HL-60/S4 (cell line): ENCODE measurements at regions not wholly inside any gene's neighbourhood (a gene's known extent, or its start where the extent isn't known, plus 50 kb on each side); places are given as distances from the start of the nearest gene placed in this dataset.

Source experiments
- in situ Hi-C: fragments of 300-500 bp; cut with MboI; formaldehyde crosslinking; loops from 2 replicates; pipeline ENCODE4 v1.14.3; 2022; ENCODE audit warnings: low sequenced_read_pairs

DNA sequence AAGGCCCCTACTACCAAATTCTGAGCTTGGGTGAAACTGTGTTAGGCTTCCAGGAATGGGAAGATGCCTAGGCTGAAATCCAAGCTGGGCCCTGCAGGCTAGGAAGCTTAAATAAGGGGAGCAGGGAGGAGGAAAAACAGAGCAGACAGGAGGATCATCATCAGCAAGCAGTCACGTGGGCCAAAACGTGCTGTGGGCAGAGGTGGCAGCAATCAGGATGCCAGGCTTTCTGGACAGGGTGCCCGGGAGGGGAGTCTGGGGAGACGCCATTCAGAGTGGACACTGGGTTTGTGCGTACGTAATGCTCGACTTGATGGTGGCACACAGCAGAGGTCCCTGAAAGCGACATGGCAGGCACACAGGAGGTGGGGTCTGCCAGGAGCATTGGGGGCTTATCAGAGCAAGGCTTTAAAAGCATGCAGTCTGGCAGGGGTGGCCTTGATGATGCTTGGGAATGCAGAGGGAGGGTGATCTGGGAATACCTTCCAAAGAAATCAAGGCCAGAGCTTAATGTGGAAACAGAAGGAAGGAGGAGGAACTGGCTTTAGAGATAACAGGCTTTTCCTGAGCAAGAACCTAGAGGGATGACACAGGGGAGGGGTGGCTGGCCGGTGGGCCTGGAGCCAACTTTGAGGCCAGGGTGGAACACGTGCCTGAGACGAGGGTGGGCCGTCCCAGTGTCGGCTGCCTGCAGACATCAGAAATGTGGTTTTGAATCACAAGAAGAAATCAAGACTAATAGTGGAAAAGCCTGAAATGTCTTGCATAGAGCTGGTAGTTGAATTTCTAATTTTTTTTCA is 212.5 kb downstream of the GADD45G start:
- in situ Hi-C loops: no loop called here

- in situ Hi-C loops: no loop called here
These were observed 215.5 kb downstream of the GADD45G start for GRCh38 chr9:89820337-89820736.

DNA sequence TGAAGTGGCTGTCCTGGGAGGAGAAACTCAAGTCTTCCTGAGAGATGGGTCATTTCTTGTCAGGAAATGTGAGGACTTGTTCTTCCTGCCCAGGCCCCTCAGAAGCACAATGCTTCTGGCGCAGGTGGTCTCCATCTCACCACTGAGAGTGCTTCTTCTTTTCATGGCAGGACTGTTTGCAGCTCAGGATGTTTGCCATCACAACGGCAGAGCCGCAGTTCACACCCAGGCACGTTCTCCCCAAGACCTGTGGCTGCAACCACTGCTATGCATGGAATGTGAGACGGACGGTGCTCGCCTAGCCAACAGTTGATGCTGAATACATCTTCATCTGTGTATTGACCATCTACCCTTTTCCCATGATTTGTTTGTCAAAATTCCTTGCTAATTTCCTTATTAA is 216.3 kb downstream of the GADD45G start:
- in situ Hi-C loops: no loop called here

DNA sequence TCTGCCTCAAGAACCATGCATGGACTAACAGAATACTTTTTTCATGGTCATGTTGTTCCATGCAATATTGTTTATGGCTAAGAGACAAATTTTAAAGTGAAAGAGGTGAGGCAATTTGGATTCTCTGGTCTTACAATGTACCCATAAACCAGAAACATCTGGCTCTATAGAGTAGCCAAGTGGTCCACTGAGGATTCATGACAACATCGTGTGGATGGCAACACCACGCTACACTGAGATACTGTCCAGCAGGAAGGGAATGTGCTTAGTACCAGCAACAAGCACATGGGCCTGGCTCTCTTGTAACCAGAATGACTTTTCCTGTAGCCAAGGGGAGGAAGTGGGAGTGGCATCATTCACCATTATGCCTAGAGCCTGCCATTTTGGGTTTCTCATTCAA is 218.2 kb downstream of the GADD45G start:
- in situ Hi-C loops: no loop called here

- in situ Hi-C loops: no loop called here
These were observed 220.9 kb downstream of the GADD45G start for GRCh38 chr9:89825669-89826068.

DNA sequence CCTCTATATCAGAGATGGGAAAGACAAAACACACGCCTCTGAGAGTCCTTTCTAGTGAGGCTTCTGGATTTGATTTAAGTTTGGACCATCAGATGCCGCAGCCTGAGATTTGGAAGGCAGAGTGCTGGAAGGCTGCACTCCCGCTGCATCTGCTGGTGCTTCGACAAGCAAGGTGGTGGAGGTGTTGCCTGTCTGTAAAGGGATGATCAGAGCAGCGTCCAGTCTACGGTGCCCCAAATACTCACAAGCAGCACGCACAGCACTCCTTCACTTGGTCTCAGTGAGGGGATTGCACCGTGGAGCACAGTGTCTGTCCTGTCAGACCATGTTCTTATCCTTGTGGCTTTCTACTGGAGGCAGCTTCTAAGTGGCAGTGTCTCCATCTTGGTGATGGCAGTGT is 221.4 kb downstream of the GADD45G start:
- in situ Hi-C loops: no loop called here

DNA sequence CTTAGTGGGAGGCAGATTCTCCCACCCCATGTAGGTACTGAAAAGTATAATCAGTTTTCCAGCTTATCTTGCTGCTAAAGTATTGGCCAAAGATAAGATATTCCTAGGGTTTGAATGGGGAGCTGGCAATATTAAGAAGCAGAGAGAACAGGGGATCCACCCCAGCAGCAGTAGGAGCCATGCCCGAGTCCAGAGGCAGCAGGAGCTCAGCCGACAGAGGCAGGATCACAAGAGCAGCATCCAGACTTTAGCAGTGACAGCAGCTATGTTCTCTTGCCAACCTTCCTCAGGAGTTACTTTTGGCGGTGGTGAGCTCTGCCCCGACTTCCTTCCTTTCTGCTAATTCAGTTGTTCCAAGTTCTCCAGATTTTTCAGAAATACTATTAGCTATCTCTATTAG is 224.5 kb downstream of the GADD45G start:
- in situ Hi-C loops: no loop called here

DNA sequence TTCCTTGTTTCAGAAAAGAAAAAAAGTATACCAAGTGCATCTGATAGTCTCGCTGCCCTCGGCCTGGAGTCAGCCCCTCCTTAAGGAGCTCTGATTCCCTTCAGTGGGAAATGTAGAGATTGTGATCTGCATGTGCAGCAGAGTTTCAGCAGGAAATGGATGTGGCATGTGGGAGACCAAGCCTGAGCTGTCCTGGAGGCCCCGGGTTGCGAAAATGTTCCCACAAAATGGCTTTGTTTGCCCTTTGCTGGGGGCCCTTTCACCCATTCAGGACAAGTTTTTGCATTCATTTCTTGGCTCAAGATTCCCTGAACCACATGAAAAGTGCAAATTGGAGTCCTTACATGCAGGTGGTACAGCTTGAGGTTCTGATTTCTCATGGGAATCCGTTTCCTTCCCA is 230.9 kb downstream of the GADD45G start:
- in situ Hi-C loops: no loop called here

DNA sequence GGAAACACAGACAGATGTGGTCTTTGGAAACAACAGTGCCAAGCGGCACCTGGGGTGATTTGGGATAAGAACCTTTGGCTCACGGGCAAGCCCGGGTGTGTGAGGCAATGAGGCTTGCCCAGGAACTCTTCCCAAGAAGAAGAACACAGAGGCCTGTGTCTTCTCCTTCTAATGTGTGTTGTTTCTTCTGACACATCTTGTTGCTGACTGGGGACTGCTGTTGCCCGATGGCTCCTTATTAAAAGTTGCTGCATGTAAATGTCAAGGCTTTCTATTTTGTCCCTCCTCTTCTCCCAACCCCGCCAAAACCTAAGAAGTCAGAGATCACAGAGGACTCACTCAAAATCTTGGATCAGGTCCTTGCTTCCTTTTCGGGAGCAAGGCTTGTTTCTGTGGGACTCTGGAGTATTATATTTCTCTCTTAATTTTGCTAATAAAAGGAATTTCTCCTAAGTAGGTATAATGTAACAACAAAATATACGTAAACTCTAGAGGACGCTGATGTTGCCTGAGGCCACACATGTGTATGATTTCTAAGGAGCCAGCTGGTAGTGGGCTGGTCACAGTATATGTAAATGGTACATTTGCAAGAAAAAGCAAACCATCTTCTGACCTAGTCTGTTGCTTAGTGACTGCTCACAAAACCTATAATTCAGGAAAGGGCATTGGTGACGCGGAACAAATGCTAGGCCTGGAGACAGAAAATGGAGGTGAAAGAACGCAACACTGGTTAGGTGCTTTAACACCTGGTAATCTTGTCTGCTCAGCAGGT is 232.5 kb downstream of the GADD45G start:
- in situ Hi-C loops: no loop called here

DNA sequence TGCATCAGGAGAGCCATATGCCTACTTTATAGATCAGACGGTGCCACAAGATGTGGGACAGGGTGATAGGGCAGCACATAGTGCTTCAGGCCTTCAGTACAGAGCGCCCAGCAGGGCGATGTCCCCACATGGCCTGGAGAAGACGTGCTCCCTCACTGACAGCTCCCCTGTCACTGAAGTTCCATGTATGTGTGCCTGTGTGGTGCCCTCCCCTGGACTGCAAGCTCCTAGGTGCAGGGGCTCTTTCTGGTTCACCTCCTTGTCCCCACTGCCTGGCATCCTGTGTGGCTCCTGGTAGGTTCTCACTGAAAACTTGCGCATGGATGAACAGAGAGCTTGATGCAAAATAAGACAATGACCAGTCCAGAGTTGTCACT is 233.1 kb downstream of the GADD45G start:
- in situ Hi-C loops: no loop called here

DNA sequence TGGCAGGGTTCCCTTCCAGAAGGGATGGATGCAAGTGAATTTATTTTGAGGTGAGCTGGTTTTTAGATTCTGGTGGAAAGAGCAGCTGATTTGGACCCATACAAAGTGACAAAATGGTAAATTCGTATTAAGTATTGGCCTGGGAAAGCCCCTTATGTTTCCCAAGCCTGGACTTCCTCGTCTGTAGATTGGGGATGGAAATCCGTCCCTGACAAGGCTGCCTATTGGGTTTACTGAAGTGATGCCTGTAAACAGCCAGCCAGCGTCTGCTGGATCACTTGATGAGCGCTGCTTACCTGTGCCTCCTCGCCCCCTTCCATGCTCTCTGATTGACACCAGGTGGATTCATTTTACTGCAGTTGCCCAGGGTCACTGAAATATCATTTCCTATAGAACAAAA is 233.8 kb downstream of the GADD45G start:
- in situ Hi-C loops: no loop called here

- in situ Hi-C loops: no loop called here
These were observed 234.6 kb downstream of the GADD45G start for GRCh38 chr9:89839449-89839848.

- in situ Hi-C loops: no loop called here
These were observed 235.1 kb downstream of the GADD45G start for GRCh38 chr9:89839952-89840351.

DNA sequence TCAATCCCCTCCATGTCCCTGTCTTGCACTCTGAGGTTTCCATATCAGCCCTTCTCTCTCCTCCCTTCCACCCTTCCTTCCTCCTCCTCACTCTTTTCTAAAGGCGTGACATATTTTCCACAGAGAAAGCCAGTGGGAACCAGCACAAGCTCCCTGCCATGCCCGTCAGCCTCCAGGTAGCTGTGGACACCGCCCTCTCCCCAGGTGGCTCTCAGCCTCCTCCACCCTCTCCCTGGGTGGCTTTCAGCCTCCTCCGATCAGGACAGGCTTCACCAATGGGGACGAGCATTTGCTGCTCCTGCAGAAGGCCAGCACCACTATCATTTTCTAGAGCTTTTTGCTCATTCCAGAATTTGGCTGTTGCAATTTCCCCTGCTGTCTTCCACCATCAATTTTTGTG is 236.6 kb downstream of the GADD45G start:
- in situ Hi-C loops: no loop called here

- in situ Hi-C loops: no loop called here
These were observed 237.5 kb downstream of the GADD45G start for GRCh38 chr9:89842267-89842768.

DNA sequence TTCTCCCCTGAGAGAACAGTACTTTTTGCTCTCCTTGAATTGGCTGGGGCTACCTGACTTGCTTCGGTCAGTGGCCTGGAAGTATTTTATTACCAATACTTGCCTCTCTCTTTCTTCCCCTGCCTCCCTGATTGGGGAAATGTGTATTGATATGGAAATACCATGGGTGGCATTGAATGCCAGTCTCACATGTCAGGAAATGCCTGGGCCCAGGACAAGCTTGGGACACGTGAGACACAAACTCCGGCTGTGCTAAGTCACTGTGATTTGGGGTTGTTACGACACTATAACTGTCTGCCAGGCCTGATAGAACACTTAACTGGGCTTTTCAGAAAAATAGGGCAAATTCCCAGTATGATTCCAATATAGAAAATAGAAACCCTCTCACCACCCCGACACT is 238.3 kb downstream of the GADD45G start:
- in situ Hi-C loops: no loop called here

DNA sequence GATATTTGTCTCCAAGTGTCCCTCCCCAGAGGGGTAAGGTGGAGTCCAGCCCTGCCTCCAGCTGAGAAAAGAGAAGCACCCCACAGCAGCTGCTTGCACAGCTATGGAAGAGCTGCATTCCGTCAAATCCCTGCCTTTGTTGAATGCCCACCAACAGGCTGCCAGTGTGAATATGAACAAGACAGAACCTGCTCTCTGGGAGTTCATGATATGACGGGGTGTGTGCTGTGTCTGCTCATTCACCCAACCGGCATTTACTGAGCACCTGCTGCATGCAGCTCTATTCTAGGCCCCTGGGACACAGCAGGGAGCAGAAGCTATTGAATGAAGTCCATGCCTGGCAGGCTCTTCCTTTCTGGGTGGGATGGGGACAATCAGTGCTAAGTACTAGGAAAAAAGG is 238.8 kb downstream of the GADD45G start:
- in situ Hi-C loops: no loop called here

GRCh38 chr9:89844075-89844474 is 239.3 kb downstream of the GADD45G start:
- in situ Hi-C loops: no loop called here

DNA sequence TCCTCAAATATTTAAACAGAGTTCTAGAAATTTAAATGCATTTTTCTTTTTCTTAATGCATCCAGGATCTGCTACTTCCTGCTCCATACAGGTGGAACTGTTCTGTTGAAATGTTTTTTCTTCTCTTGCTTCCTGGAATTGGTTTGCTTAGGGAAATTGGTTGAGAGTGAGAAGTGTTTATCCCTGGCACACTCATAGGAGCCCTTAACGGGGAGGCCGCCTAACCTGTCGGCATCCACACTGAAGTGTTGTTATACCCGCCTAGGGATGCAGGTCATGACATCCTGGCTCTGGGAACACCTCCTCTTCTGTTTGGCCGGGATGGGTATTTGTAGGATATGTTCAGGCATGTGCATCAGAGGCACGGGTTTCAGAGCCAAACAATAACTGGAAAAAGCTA is 239.7 kb downstream of the GADD45G start:
- in situ Hi-C loops: no loop called here

DNA sequence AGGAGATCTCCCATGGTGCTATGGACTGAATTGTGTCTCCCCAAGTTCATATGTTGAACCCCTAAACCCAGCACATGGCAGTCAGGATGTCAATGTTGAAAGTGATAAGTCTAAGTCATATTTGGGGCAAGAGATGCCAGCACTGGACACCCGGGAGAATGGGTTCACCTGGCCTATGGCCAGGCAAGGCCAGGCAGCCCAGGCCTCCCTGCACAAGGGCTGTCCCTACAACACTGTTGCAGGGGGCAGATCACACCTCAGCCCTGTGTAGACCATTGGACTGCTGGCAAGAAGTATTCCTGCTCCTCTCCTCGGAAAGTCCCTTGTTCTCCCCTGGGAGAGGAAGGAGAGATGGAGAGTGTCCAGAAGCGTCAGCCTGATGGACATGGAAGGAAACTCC is 240.5 kb downstream of the GADD45G start:
- in situ Hi-C loops: no loop called here

- in situ Hi-C loops: no loop called here
These were observed 241.1 kb downstream of the GADD45G start for GRCh38 chr9:89845862-89846261.
